ENCODE measurements at regions not wholly inside any gene's neighbourhood (a gene's known extent, or its start where the extent isn't known, plus 50 kb on each side); places are given as distances from the start of the nearest gene placed in this dataset.
A peak's percentile ranks its signal among the peaks of the same experiment; 100 is the strongest.

GRCh38 chr4:85153221-85153620 lies 186.7 kb upstream of the WDFY3 start:
- intact Hi-C loops (cut with micrococcal nuclease), result no loop called here
- Histone ChIP-seq H3K9me3 (replicated peaks; ENCODE audit: control insufficient read depth, insufficient read depth, low read length) (no peaks in the 10 kb centered on the region), H2AFZ (ENCODE audit: low read depth, low read length) (no peak overlapping the region), H3K79me2 (ENCODE audit: control insufficient read depth, insufficient read depth, low read length) (no peaks in the 10 kb centered on the region), H3K27ac (ENCODE audit: insufficient read depth, low read depth, low read length) (no peak overlapping the region), H3K36me3 (ENCODE audit: control insufficient read depth in 2 of 2, extremely low read depth in 1 of 2, insufficient read depth in 2 of 2, low read length in 2 of 2) (no peaks in the 10 kb centered on the region), H3K27me3 (ENCODE audit: control insufficient read depth in 2 of 2, insufficient read depth in 2 of 2, low read length in 2 of 2) (peaks cover 4 to 8% of the 10 kb centered on the region in 2 experiments), H4K20me1 (replicated peaks; ENCODE audit: control insufficient read depth, extremely low read depth, insufficient read depth, low read length) (no peaks in the 10 kb centered on the region), H3K9ac (replicated peaks; ENCODE audit: extremely low read depth, insufficient read depth, low read length) (no peak overlapping the region), H3K4me2 (ENCODE audit: insufficient read depth, low read length) (no peak overlapping the region), H3K4me1 (ENCODE audit: control insufficient read depth, extremely low read depth, insufficient read depth, low read length) (no peaks in the 10 kb centered on the region), H3K9me1 (replicated peaks; ENCODE audit: control insufficient read depth, extremely low read depth, insufficient read depth, low read length) (no peaks in the 10 kb centered on the region), H3K4me3 (replicated peaks in 1 of 3; ENCODE audit: insufficient read depth in 1 of 3, low read depth in 1 of 3, low read length in 3 of 3) (no peak overlapping the region)
- ChIA-PET POLR2A (no interaction called here), CTCF (interaction anchor here (1.0 to 1.8 kb wide), 2 partner anchors 526 to 594 kb away, joined by 3 to 7 read pairs; no protein-coding TSS in a partner anchor)
- DNase-seq (ENCODE audit: low read depth, low spot score) (peak; percentile 10), FAIRE-seq (peak; percentile 15)
- TF ChIP-seq FOS (IDR thresholded peaks at IDR 0.05; ENCODE audit: borderline replicate concordance, insufficient read depth, low read length) (peak; percentile 22), JUN (IDR thresholded peaks at IDR 0.05; ENCODE audit: borderline replicate concordance, insufficient read depth, insufficient read length, low read depth) (no peak)
- no TSS peak for BruUV-seq (replicated peaks)
- dilution Hi-C loops (cut with MboI; ENCODE audit: extremely low pct_ligation_motif_present, low sequenced_read_pairs), result no loop called here

GRCh38 chr4:85154591-85154990 lies 188.1 kb upstream of the WDFY3 start:
- no peaks in the 10 kb centered on the region for H3K9me1 ChIP-seq (replicated peaks; ENCODE audit: control insufficient read depth, extremely low read depth, insufficient read depth, low read length)
- dilution Hi-C loops (cut with MboI; ENCODE audit: extremely low pct_ligation_motif_present, low sequenced_read_pairs), result no loop called here
- no peak for DNase-seq (ENCODE audit: low read depth, low spot score)
- no peaks in the 10 kb centered on the region for H3K4me1 ChIP-seq (ENCODE audit: control insufficient read depth, extremely low read depth, insufficient read depth, low read length)
- ChIA-PET POLR2A (no interaction called here), CTCF (no interaction called here)
- no peak overlapping the region for H2AFZ ChIP-seq (ENCODE audit: low read depth, low read length)
- BruUV-seq (replicated peaks), result no TSS peak
- no peak overlapping the region for H3K9ac ChIP-seq (replicated peaks; ENCODE audit: extremely low read depth, insufficient read depth, low read length)
- intact Hi-C loops (cut with micrococcal nuclease), result no loop called here
- H3K27ac ChIP-seq (ENCODE audit: insufficient read depth, low read depth, low read length), result no peak overlapping the region
- H4K20me1 ChIP-seq (replicated peaks; ENCODE audit: control insufficient read depth, extremely low read depth, insufficient read depth, low read length), result no peaks in the 10 kb centered on the region
- FAIRE-seq, result no peak
- H3K4me2 ChIP-seq (ENCODE audit: insufficient read depth, low read length), result no peak overlapping the region
- TF ChIP-seq EZH2 (IDR thresholded peaks at IDR 0.05; ENCODE audit: borderline replicate concordance, low read depth, low read length, severe bottlenecking), result no peak
- TF ChIP-seq JUN (IDR thresholded peaks at IDR 0.05; ENCODE audit: borderline replicate concordance, insufficient read depth, insufficient read length, low read depth), result no peak
- TF ChIP-seq GATA2 (IDR thresholded peaks at IDR 0.05; ENCODE audit: insufficient read depth, insufficient read length, low read depth, low read length), result no peak
- no peak for TF ChIP-seq FOS (IDR thresholded peaks at IDR 0.05; ENCODE audit: borderline replicate concordance, insufficient read depth, low read length)
- TF ChIP-seq MYC (IDR thresholded peaks at IDR 0.05; ENCODE audit: low read depth, low read length), result no peak
- TF ChIP-seq CTCF (IDR thresholded peaks at IDR 0.05; ENCODE audit: extremely low read depth in 1 of 2, insufficient read depth in 1 of 2, low read depth in 1 of 2, low read length in 2 of 2), result no peak
- no peak for TF ChIP-seq MAX (IDR thresholded peaks at IDR 0.05; ENCODE audit: insufficient read depth, insufficient read length)
- no peak for TF ChIP-seq POLR2A (IDR thresholded peaks at IDR 0.05; ENCODE audit: low read depth, low read length)
- H3K4me3 ChIP-seq (replicated peaks in 1 of 3; ENCODE audit: insufficient read depth in 1 of 3, low read depth in 1 of 3, low read length in 3 of 3), result no peak overlapping the region
- peaks cover 6 to 8% of the 10 kb centered on the region in 2 experiments for H3K27me3 ChIP-seq (ENCODE audit: control insufficient read depth in 2 of 2, insufficient read depth in 2 of 2, low read length in 2 of 2)
- no peaks in the 10 kb centered on the region for H3K36me3 ChIP-seq (ENCODE audit: control insufficient read depth in 2 of 2, extremely low read depth in 1 of 2, insufficient read depth in 2 of 2, low read length in 2 of 2)
- H3K79me2 ChIP-seq (ENCODE audit: control insufficient read depth, insufficient read depth, low read length), result no peaks in the 10 kb centered on the region
- H3K9me3 ChIP-seq (replicated peaks; ENCODE audit: control insufficient read depth, insufficient read depth, low read length), result no peaks in the 10 kb centered on the region
